SU-DHL-6 (cell line): ENCODE measurements at regions not wholly inside any gene's neighbourhood (a gene's known extent, or its start where the extent isn't known, plus 50 kb on each side); places are given as distances from the start of the nearest gene placed in this dataset.

ENCODE experiments used
- H2AFZ ChIP-seq: fragments of 200-600 bp; sonication (generic); 2 replicates; pipeline ENCODE4 v1.6.1; 2014; ENCODE audit warnings: low read depth, mild to moderate bottlenecking, moderate library complexity, mixed read lengths, antibody characterized with exemption, low read length; ENCODE audit not compliant: severe bottlenecking
- H3F3A ChIP-seq: fragments of 200-600 bp; shearing (Covaris generic); 2 replicates; pipeline ENCODE4 v1.6.0; 2016; ENCODE audit warnings: antibody characterized with exemption, mild to moderate bottlenecking; ENCODE audit not compliant: insufficient read depth
- H3K27ac ChIP-seq: fragments of 200-600 bp; sonication (generic); 2 replicates; pipeline ENCODE4 v1.5.1; 2016; ENCODE audit warnings: low read depth, mild to moderate bottlenecking, low read length, moderate library complexity, mixed read lengths
- H3K27me3 ChIP-seq: fragments of 200-600 bp; sonication (generic), shearing (Covaris generic); 2 replicates; pipeline ENCODE4 v1.6.0; 2014; ENCODE audit warnings: mild to moderate bottlenecking, low read length
- H3K36me3 ChIP-seq: fragments of 200-600 bp; sonication (generic); 2 replicates; pipeline ENCODE4 v1.6.1; 2014; ENCODE audit warnings: mild to moderate bottlenecking, low read length, mixed read lengths
- H3K4me2 ChIP-seq: fragments of 300-600, 200-600 bp; shearing (Covaris generic), sonication (generic); 2 replicates; pipeline ENCODE4 v1.6.0; 2014; ENCODE audit warnings: low read length, low read depth, mild to moderate bottlenecking; ENCODE audit not compliant: poor library complexity, severe bottlenecking
- H3K4me3 ChIP-seq: fragments of 200-600 bp; sonication (generic); 2 replicates; pipeline ENCODE4 v1.5.1; 2014; ENCODE audit warnings: antibody characterized with exemption, low read length, mild to moderate bottlenecking, mixed read lengths; ENCODE audit not compliant: insufficient read depth, poor library complexity, severe bottlenecking
- H3K79me2 ChIP-seq: fragments of 200-600 bp; sonication (generic); 2 replicates; pipeline ENCODE4 v1.6.1; 2014; ENCODE audit warnings: mild to moderate bottlenecking, low read length, moderate library complexity; ENCODE audit not compliant: insufficient read depth
- H3K9ac ChIP-seq: fragments of 200-600 bp; sonication (generic); 2 replicates; pipeline ENCODE4 v1.7.0; 2014; ENCODE audit warnings: mild to moderate bottlenecking, low read length
- H3K9me2 ChIP-seq: fragments of 200-600 bp; sonication (generic); replicated peaks from 2 replicates; pipeline ENCODE4 v1.6.1; 2014; ENCODE audit warnings: low read length; ENCODE audit not compliant: insufficient read depth
- H3K9me3 ChIP-seq: fragments of 200-600 bp; sonication (generic); 2 replicates; pipeline ENCODE4 v1.6.1; 2014; ENCODE audit warnings: low read length, mixed read lengths; ENCODE audit not compliant: insufficient read depth
- H4K20me1 ChIP-seq: fragments of 200-600 bp; sonication (generic); 2 replicates; pipeline ENCODE4 v1.6.1; 2014; ENCODE audit warnings: low read depth, mild to moderate bottlenecking, antibody characterized with exemption, low read length, moderate library complexity, mixed read lengths
- EZH2phosphoT487 ChIP-seq: fragments of 200-600 bp; sonication (generic), shearing (Covaris generic); conservative IDR thresholded peaks from 2 replicates; pipeline ENCODE4 v1.6.1; 2018; ENCODE audit warnings: mild to moderate bottlenecking, antibody characterized with exemption, low read length, moderate library complexity, mixed read lengths
- TF ChIP-seq, protein P1 (sequence below): fragments of 200-600 bp; sonication (generic); IDR thresholded peaks from one replicate; pipeline ENCODE4 v1.5.1; 2017; ENCODE audit warnings: antibody characterized with exemption, mild to moderate bottlenecking, low read length, moderate library complexity; ENCODE audit not compliant: insufficient read depth, poor library complexity, severe bottlenecking

DNA sequence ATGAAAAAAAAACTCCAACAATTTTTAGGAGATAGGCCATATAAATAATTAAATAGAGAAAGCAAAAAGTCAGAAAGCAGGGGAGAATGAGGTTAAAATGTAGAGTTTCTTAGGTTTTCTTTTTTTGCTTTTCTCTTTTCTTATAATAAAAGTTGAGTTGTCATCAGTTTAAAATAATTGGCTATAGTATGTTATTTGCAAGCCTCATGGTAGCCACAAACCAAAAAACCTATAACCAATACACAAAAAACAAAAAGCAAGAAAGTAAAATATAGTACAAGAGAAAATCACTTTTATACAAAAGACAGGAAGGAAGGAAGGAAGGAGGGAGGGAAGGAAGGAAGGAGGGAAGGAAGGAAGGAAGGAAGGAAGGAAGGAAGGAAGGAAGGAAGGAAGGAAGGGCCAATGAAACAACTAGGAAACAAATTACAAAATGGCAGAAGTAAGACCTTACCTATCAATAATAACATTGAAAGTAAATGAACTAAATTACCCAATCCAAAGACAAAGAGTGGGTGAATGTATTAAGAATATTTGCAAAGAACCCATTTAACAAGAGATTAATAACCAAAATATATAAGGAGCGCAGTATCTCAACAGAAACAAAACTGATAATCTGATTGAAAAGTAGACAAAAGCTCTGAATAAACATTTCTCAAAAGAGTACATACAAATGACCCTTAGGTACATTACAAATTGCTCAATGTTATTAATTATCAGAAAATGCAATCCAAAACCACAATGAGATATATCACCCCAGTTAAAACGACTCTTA is 541.3 kb upstream of the LRRTM4 start:
- Histone ChIP-seq H3K4me2 (no peak overlapping the region), H3K27me3 (no peaks in the 10 kb centered on the region), H3K36me3 (no peaks in the 10 kb centered on the region), H3K9me3 (no peaks in the 10 kb centered on the region), H3K9ac (no peak overlapping the region), H3K27ac (no peak overlapping the region), H4K20me1 (no peaks in the 10 kb centered on the region), H3K79me2 (no peaks in the 10 kb centered on the region), H3K9me2 (no peaks in the 10 kb centered on the region), H3K4me3 (no peak overlapping the region), H2AFZ (no peak overlapping the region), H3F3A (no peaks in the 10 kb centered on the region)
- TF ChIP-seq, protein P1, sequence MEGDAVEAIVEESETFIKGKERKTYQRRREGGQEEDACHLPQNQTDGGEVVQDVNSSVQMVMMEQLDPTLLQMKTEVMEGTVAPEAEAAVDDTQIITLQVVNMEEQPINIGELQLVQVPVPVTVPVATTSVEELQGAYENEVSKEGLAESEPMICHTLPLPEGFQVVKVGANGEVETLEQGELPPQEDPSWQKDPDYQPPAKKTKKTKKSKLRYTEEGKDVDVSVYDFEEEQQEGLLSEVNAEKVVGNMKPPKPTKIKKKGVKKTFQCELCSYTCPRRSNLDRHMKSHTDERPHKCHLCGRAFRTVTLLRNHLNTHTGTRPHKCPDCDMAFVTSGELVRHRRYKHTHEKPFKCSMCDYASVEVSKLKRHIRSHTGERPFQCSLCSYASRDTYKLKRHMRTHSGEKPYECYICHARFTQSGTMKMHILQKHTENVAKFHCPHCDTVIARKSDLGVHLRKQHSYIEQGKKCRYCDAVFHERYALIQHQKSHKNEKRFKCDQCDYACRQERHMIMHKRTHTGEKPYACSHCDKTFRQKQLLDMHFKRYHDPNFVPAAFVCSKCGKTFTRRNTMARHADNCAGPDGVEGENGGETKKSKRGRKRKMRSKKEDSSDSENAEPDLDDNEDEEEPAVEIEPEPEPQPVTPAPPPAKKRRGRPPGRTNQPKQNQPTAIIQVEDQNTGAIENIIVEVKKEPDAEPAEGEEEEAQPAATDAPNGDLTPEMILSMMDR, result no peak
- no peak for TF ChIP-seq EZH2phosphoT487

DNA sequence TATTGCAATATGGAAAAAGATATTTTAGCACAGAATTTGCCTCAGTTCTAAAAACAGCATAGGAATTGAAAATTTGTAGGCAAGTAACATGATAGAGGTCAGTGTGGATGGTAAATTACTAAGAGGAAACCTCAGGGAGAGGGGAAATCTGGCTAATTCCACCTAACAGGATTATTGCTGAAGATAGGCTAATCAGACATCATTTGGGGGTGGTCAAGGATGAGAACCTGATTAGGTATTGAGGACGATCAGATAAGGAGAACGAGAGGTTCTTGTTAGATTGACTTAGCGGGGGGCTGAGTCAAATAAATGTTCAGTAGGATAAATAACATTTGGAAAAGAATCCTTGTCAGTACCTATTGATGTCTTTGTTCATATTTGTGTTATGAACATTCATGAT is 543.2 kb upstream of the LRRTM4 start:
- no peak overlapping the region for H3K27ac ChIP-seq
- no peak overlapping the region for H2AFZ ChIP-seq
- no peaks in the 10 kb centered on the region for H3K9me3 ChIP-seq
- no peaks in the 10 kb centered on the region for H3K9me2 ChIP-seq
- H3K4me2 ChIP-seq, result no peak overlapping the region
- no peaks in the 10 kb centered on the region for H3F3A ChIP-seq
- no peaks in the 10 kb centered on the region for H3K27me3 ChIP-seq
- H3K79me2 ChIP-seq, result no peaks in the 10 kb centered on the region
- H3K9ac ChIP-seq, result no peak overlapping the region
- TF ChIP-seq, protein P1, result no peak
- TF ChIP-seq EZH2phosphoT487, result no peak
- H3K36me3 ChIP-seq, result no peaks in the 10 kb centered on the region
- no peak overlapping the region for H3K4me3 ChIP-seq
- H4K20me1 ChIP-seq, result no peaks in the 10 kb centered on the region

DNA sequence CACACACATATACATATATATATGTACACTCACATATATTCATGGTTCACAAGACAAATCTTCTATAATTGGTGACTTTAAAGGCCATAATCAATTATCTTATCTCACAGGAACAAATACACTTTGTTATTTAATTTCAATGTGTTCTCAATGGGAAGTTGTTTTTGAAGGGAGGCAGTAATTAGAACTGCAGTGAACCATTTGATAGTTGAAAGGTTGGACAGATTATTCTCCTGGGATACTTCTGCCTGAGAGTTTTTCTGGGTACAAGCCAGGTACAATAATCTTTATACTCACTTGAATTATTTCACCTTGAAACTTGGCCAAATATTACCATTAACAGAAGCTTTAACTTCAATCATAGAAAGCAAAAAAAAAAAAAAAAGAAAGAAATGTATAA is 546.6 kb upstream of the LRRTM4 start:
- Histone ChIP-seq H2AFZ (no peak overlapping the region), H3K4me2 (no peak overlapping the region), H4K20me1 (no peaks in the 10 kb centered on the region), H3K9ac (no peak overlapping the region), H3K27me3 (no peaks in the 10 kb centered on the region), H3K9me3 (no peaks in the 10 kb centered on the region), H3K36me3 (no peaks in the 10 kb centered on the region), H3F3A (no peaks in the 10 kb centered on the region), H3K4me3 (no peak overlapping the region), H3K79me2 (no peaks in the 10 kb centered on the region), H3K27ac (no peak overlapping the region), H3K9me2 (no peaks in the 10 kb centered on the region)
- TF ChIP-seq, protein P1, result no peak
- no peak for TF ChIP-seq EZH2phosphoT487
